KOPT-K1 (cell line): ENCODE measurements at regions not wholly inside any gene's neighbourhood (a gene's known extent, or its start where the extent isn't known, plus 50 kb on each side); places are given as distances from the start of the nearest gene placed in this dataset.

Source experiments
- H3K27ac ChIP-seq: fragments of 200-600 bp; sonication (generic); 2 replicates; pipeline ENCODE4 v1.5.1; 2016; ENCODE audit warnings: antibody characterized with exemption, mild to moderate bottlenecking, low read depth, low read length; ENCODE audit not compliant: poor library complexity, severe bottlenecking
- H3K36me3 ChIP-seq: fragments of 200-600 bp; sonication (generic); 2 replicates; pipeline ENCODE4 v1.5.1; 2017; ENCODE audit warnings: antibody characterized with exemption, mild to moderate bottlenecking, low read length, moderate library complexity; ENCODE audit not compliant: insufficient read depth
- H3K9me3 ChIP-seq: fragments of 200-600 bp; sonication (generic); 2 replicates; pipeline ENCODE4 v1.5.1; 2017; ENCODE audit warnings: antibody characterized with exemption, low read length, mild to moderate bottlenecking; ENCODE audit not compliant: insufficient read depth, poor library complexity, severe bottlenecking

DNA sequence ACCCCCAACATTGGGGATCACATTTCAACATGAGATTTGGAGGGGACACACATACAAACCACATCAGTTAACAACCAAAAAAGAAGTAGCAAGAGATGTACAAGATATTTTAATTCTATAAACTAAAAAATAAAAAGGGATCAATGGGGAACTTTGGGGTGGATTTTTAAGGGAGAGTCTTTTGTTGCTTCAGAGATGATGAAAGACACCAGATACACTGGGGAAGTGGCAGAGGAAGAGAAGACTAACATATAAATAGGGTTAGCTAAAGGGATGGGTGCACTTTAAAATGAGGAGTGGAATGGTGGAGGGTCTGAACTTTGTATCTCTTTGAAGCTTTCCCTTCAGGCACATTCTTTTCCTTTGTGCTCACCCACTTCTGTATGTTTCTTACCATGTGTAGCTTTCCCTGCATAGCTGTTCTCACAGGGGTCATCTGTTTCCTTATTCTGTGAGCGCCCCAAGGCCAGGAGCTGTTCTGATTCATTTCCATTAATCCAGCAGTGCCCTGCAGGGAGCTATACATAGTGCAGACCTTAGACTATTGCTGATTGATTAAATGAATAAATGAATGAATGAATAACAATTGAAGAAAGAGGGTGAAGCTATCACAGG is 531.6 kb upstream of the KLF4 start:
- Histone ChIP-seq H3K27ac (no peak overlapping the region), H3K9me3 (no peaks in the 10 kb centered on the region), H3K36me3 (no peaks in the 10 kb centered on the region)

DNA sequence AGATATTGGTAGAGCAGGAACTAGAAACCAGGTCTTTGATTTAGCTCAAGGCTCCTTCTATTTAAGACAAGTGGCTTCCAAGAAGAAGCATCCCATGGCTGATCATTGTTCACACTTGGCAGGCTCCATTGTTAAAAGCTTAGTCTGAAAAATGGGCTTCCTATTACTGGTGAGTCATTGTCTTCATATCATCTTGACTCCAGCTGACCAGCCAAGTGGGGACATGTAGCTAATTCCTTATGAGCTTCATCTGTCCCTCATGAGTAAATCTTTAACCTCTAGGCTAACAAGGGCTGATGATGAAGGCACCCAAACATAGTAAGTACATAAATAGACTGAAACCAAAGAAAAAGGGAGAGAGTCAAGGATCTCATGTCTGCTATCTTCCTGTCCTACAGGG is 530.3 kb upstream of the KLF4 start:
- Histone ChIP-seq H3K36me3 (no peaks in the 10 kb centered on the region), H3K27ac (no peak overlapping the region), H3K9me3 (no peaks in the 10 kb centered on the region)

DNA sequence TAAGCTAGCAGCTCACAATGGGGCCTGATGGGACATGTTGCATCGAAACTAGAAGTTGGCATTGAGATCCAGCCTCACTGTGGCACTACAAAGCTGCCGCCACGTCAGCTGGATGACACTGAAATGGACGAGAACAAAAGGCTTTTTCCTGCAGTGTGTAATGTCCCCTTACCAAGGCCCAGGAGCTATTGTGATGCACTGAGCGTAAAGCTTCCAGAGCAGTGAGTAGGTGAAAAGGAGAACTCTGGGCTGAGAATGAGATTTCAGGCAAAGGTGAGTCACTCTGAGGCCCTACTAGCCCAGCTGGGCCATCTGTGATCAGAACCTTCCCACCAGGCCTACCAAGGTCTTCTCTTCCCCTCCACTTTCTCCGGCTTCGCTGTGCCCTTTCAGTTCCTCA is 528.1 kb upstream of the KLF4 start:
- Histone ChIP-seq H3K27ac (no peak overlapping the region), H3K9me3 (no peaks in the 10 kb centered on the region), H3K36me3 (no peaks in the 10 kb centered on the region)

DNA sequence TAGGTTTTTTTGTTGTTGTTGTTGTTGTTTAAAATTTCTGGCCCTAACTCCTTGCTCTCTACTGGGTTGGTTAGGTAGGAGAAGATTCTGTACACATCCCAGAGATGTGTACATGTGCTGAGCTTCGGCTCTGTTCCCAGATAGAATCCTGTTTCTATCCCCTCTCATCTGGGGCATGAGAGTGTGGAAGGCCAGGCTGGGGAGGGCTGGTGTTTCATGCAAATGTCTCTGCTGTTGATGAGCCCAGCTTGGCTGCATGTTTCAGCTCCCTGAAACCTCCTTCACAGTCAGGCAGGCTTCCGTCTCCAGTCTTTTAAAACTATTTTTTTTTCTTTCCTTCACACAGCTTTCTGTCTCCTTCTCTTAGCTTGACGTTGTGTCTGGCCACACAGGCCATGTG is 526.9 kb upstream of the KLF4 start:
- no peaks in the 10 kb centered on the region for H3K36me3 ChIP-seq
- no peaks in the 10 kb centered on the region for H3K9me3 ChIP-seq
- H3K27ac ChIP-seq = no peak overlapping the region

DNA sequence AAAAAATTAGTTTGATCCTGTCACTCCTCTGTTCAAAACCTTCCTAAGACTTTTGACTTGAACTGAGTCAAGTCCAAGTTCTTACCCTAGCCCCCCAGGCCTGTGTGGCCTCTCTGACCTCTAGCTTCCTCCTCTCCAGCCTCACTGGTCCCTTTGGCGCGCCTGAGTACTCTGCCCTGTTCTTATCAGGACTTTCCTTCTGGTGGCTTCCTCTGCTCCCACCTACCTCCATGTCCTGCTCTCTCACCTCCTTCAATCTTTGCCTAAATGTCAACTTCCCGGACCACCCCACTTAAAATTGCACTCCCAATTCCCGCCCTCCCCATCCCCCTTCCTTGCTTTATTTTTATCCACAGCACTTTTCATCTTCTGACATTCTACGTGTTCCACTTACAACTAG is 526.1 kb upstream of the KLF4 start:
- Histone ChIP-seq H3K9me3 (no peaks in the 10 kb centered on the region), H3K27ac (no peak overlapping the region), H3K36me3 (no peaks in the 10 kb centered on the region)

DNA sequence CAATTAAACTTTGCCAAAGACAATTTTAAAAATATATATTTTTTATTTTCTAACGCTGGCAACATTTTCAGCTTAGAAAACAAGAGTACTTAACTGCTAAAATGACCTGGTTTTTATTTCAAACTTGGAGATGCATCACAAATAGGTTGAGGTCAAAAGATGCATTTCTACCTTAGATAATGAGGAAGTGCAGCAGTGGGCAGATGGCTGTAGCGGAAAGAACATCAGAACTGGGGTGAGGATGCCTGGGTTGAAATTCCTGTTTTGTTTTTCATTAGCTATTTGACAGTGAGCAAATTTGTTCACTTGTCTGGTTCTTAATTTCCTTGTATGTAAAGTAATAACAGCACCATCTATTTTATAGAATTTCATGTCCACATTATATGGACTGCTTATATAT is 524.8 kb upstream of the KLF4 start:
- no peaks in the 10 kb centered on the region for H3K36me3 ChIP-seq
- no peak overlapping the region for H3K27ac ChIP-seq
- H3K9me3 ChIP-seq = no peaks in the 10 kb centered on the region

DNA sequence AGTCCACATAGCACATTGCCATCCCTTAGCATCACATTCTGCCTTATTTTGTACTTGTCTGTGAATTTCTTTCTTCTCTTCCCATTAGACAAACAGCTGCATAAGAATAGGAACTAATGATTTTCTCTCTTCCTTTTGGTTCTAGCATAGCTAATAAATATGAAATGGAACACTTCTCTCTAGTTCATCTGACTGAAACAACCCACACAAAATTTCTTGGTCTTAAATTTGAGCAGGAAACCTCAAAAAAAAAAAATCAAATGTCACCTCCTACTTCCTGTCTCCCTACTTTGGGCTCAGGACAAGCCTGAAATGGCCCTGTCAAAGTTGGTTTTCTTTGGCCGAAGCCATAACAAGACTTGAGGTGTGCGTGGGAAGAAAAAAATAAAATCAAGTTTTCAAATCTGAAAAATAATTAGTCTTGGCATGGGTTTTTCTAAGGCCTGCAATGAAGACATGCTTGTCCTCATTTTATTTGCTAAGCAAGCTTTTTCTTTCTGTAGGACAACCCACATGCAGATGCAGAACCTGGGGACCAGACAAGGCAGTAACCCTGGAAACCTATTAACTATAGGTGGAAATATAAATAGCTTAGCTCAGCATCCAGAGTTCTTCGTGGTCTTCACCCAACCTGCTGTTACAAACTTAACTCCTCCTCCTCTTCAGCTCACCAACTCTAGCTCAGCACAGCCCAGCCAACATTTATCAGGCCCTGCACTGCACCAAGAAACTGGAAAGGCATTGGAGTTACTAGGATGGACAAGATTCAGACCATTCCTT is 523.5 kb upstream of the KLF4 start:
- Histone ChIP-seq H3K36me3 (no peaks in the 10 kb centered on the region), H3K9me3 (no peaks in the 10 kb centered on the region), H3K27ac (no peak overlapping the region)

- Histone ChIP-seq H3K27ac (no peak overlapping the region), H3K36me3 (no peaks in the 10 kb centered on the region), H3K9me3 (no peaks in the 10 kb centered on the region)
Measured at GRCh38 chr9:108012405-108012804, 522.8 kb upstream of the KLF4 start.

DNA sequence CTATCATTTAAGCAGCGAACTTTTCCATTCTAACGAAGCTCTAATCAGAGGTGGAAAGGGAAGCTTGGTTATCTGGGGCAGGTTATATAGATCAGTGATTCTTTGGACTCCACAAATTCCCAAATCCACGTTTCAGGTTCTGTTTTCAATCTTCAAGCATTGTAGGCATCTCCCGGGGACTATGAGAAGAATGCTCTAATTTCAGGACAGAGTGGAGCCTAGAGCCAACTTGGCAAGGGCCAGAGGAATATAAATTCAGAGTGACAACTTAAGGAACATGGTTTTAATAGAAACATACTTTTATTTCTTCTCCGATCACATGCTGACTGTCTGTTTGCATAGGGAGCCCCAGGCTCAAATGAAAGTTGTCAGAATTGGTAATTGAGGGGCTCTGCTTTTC is 514.0 kb upstream of the KLF4 start:
- Histone ChIP-seq H3K36me3 (no peaks in the 10 kb centered on the region), H3K9me3 (no peaks in the 10 kb centered on the region), H3K27ac (no peak overlapping the region)

DNA sequence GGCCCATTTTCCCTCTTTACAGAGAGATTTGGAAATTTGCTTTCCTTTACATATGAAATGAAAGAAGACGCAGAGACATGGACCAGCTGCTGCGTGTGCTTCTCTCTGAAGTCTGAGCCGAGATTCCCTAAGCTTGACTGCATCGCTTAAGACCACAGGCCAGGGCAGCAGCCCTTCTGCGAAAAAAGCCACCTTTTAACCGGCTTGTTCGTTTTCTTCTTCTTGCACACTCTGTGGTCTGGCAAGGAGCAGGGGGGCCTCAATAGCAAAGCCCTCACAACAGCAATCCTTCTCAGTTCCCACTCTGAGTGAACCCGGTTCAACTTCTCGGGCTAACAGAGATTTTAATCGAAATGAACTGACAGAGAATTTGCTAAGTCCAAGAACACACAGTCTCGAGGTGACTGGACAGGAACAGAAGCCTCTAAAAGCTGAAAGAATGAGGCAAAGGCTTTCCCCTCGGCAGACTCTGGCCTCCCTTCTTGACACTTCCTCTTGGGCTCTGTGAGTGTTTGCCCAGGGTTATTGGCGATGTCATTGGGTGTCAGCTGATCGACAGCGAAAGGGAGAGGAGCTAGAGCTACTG is 512.9 kb upstream of the KLF4 start:
- Histone ChIP-seq H3K27ac (no peak overlapping the region), H3K36me3 (no peaks in the 10 kb centered on the region), H3K9me3 (no peaks in the 10 kb centered on the region)

GRCh38 chr9:108001237-108001636 is 511.7 kb upstream of the KLF4 start:
- Histone ChIP-seq H3K36me3 (no peaks in the 10 kb centered on the region), H3K27ac (no peak overlapping the region), H3K9me3 (no peaks in the 10 kb centered on the region)

DNA sequence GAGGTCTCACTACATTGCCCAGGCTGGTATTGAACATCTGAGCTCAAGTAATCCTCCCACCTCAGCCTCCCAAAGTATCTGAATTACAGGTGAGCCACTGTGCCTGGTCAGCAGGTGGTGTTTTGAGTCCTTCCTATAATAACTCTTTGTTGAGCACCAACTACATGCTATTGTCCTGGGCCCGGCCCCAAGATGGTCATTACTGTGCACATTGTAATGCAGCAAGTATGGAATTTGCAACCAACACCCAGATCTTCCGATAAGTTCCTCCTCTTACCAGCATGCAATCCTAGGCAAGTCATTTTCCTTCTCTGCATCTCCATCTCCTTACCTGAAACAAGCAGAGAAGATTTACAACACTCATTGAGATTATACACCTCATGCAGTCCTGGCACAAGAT is 510.3 kb upstream of the KLF4 start:
- H3K27ac ChIP-seq = no peak overlapping the region
- H3K9me3 ChIP-seq = no peaks in the 10 kb centered on the region
- no peaks in the 10 kb centered on the region for H3K36me3 ChIP-seq

DNA sequence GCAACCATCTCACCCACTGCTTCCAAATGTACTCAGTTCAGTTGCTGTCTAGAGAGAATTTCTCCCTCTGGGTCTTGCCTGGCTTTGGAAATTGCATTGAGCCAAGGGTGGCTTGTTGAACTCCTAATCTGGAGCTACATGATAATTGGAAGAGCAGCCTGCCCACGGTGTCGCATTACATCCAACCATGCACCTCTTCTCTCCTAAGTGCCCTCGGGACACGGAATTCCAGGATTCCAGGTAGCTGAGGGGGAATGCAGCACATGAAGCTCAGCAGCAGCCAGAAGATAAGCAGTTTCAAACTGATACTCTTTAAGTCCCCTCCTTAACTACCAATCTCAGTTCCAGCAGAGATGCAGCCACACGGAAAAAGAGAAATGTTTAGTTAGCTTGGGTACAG is 509.4 kb upstream of the KLF4 start:
- Histone ChIP-seq H3K27ac (no peak overlapping the region), H3K9me3 (no peaks in the 10 kb centered on the region), H3K36me3 (no peaks in the 10 kb centered on the region)

DNA sequence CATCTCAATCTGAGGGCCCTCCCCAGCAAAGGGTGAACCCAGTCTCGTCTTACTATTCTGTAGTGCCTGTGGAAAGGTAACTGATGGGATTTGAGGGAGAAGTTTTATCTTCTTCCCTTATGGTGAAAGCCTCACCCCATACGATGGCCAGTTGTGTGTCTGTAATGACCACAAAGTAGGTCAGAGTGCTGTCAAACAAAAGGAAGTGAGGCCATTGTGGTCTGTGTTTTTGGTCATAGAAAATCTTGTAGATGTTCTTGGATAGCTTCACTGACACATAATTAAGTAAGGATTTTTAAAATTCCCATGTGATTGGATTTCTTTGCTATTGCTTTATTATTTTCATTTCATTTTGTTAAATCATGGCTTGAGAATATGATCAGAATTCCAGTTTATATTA is 505.1 kb upstream of the KLF4 start:
- no peaks in the 10 kb centered on the region for H3K36me3 ChIP-seq
- H3K9me3 ChIP-seq = no peaks in the 10 kb centered on the region
- no peak overlapping the region for H3K27ac ChIP-seq

DNA sequence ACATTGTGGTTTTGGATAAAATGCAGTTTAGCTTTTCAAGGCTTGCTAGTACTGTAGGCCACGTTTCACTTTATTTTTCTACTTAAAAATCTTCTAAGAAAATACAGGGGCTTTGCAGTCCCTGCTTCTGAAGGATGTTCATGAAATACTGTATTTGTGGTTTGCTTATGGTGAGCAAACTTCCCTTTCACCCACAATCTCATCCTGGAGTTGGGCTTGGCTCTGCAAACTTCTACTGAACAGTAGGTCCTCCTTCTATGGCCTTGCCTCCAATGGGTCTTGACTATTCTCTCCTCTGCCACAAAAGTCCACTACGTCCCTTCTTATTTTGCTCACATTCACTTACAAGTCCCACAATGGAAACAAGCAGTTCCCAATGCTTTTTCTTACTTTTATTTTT is 502.7 kb upstream of the KLF4 start:
- Histone ChIP-seq H3K36me3 (no peaks in the 10 kb centered on the region), H3K9me3 (no peaks in the 10 kb centered on the region), H3K27ac (no peak overlapping the region)

DNA sequence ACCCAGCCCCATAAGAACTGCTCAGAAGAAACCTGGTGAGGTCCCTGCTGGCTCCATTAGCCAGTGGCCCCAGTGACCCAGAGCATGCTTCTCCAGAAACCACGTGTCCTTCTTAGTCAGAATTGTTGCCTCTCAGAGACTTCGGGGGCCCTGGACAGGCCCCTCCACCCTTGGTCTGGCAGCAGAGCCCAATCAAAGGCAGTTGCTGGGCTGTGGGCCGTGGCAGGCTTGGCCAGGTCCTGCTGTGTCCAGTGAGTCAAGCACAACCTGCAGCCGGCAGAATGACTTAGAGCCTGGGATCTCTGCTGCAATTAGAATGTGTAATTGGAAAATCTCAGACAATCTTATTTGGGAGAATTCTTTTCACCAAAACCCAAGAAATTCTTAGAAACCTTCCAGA is 502.0 kb upstream of the KLF4 start:
- Histone ChIP-seq H3K36me3 (no peaks in the 10 kb centered on the region), H3K27ac (no peak overlapping the region), H3K9me3 (no peaks in the 10 kb centered on the region)
